IMR-90 (cell line): ENCODE measurements at regions not wholly inside any gene's neighbourhood (a gene's known extent, or its start where the extent isn't known, plus 50 kb on each side); places are given as distances from the start of the nearest gene placed in this dataset.

Experiments used
- ATAC-seq: fragments of 200-7000 bp; cut with Tn5 transposase; 2 replicates; pipeline ENCODE4 v1.9.1; 2020; ENCODE audit warnings: low read depth, mild to moderate bottlenecking, moderate library complexity
- BruUV-seq: library from RNA; stranded (reverse); fragments of 400-500 nt; replicated peaks from 2 replicates; lab custom pipeline; 2021; lab: Mats Ljungman, UMichigan
- CTCF ChIA-PET: fragments of 300-600 bp; formaldehyde crosslinking; extraction: SDS; loops from one replicate; lab custom pipeline; 2021; ENCODE audit warnings: antibody characterized with exemption; lab: Yijun Ruan, JAX
- POLR2A ChIA-PET: fragments of 300-600 bp; sonication (Branson Sonifier 250); formaldehyde crosslinking; loops from one replicate; lab custom pipeline; 2022; ENCODE audit warnings: antibody characterized with exemption; ENCODE audit not compliant: unreplicated experiment; lab: Charles Lee
- DNase-seq: peaks from one replicate; pipeline ENCODE4 v3.0.0; 2013
- H2AFZ ChIP-seq: replicated peaks from 2 replicates; pipeline ENCODE3; 2013; ENCODE audit warnings: low read length, mild to moderate bottlenecking; ENCODE audit not compliant: poor library complexity
- H2AK5ac ChIP-seq: 2 replicates; pipeline ENCODE4 v1.6.1; 2013; ENCODE audit warnings: low read depth, low read length, inconsistent platforms
- H2AK9ac ChIP-seq: replicated peaks from 2 replicates; pipeline ENCODE3; 2013; ENCODE audit warnings: mild to moderate bottlenecking, low read depth, low read length, moderate library complexity; ENCODE audit not compliant: poor library complexity
- H2BK120ac ChIP-seq: 2 replicates; pipeline ENCODE4 v1.6.1; 2013; ENCODE audit warnings: low read depth, low read length, inconsistent platforms
- H2BK15ac ChIP-seq: 3 replicates; pipeline ENCODE4 v1.6.1; 2013; ENCODE audit warnings: low read depth, low read length, inconsistent platforms
- H2BK20ac ChIP-seq: 2 replicates; pipeline ENCODE4 v1.6.1; 2013; ENCODE audit warnings: low read depth, mild to moderate bottlenecking, inconsistent platforms, low read length, moderate library complexity
- H2BK5ac ChIP-seq: 2 replicates; pipeline ENCODE4 v1.6.1; 2013; ENCODE audit warnings: mild to moderate bottlenecking, low read depth, low read length, inconsistent platforms; ENCODE audit not compliant: poor library complexity, severe bottlenecking
- H3K14ac ChIP-seq: replicated peaks from 2 replicates; pipeline ENCODE4 v1.6.1; 2013; ENCODE audit warnings: low read depth, low read length, inconsistent platforms
- H3K18ac ChIP-seq: 2 replicates; pipeline ENCODE4 v1.6.1; 2013; ENCODE audit warnings: low read depth, low read length, control low read depth
- H3K23ac ChIP-seq: 2 replicates; pipeline ENCODE4 v1.6.1; 2013; ENCODE audit warnings: low read depth, low read length, inconsistent platforms
- H3K27ac ChIP-seq: 2 replicates; pipeline ENCODE4 v1.5.1; 2013; ENCODE audit warnings: mild to moderate bottlenecking, control low read depth, low read length; ENCODE audit not compliant: insufficient read depth
- H3K27me3 ChIP-seq: 2 replicates; pipeline ENCODE4 v1.6.1; 2013; ENCODE audit warnings: low read length; ENCODE audit not compliant: control insufficient read depth, insufficient read depth
- H3K36me3 ChIP-seq: 2 replicates; pipeline ENCODE4 v1.6.1; 2013; ENCODE audit warnings: low read length, mixed read lengths; ENCODE audit not compliant: control insufficient read depth, insufficient read depth
- H3K4ac ChIP-seq: 2 replicates; pipeline ENCODE4 v1.6.1; 2013; ENCODE audit warnings: low read depth, low read length, inconsistent platforms
- H3K4me1 ChIP-seq: 2 replicates; pipeline ENCODE4 v1.6.1; 2013; ENCODE audit warnings: low read length, mixed read lengths; ENCODE audit not compliant: control insufficient read depth, insufficient read depth
- H3K4me2 ChIP-seq: 2 replicates; pipeline ENCODE4 v1.6.1; 2013; ENCODE audit warnings: low read depth, mild to moderate bottlenecking, control low read depth, low read length, moderate library complexity
- H3K4me3 ChIP-seq: 2 replicates; pipeline ENCODE4 v1.5.1; 2013; ENCODE audit warnings: low read depth, mild to moderate bottlenecking, control low read depth, low read length, moderate library complexity; ENCODE audit not compliant: insufficient read depth
- H3K56ac ChIP-seq: 2 replicates; pipeline ENCODE4 v1.6.1; 2013; ENCODE audit warnings: low read length, inconsistent platforms; ENCODE audit not compliant: insufficient read depth; ENCODE audit errors: extremely low read depth
- H3K79me1 ChIP-seq, 2 experiments: 2 replicates each; pipeline ENCODE4 v1.6.1; 2013; ENCODE audit warnings: low read length in 2 of 2, inconsistent platforms in 1 of 2, low read depth in 1 of 2
- H3K9ac ChIP-seq: 2 replicates; pipeline ENCODE4 v1.6.1; 2013; ENCODE audit warnings: low read depth, low read length, control low read depth
- H3K9me1 ChIP-seq: 2 replicates; pipeline ENCODE4 v1.6.1; 2013; ENCODE audit warnings: low read length, inconsistent platforms; ENCODE audit not compliant: insufficient read depth
- H3K9me3 ChIP-seq: 2 replicates; pipeline ENCODE4 v1.6.1; 2013; ENCODE audit warnings: low read length; ENCODE audit not compliant: control insufficient read depth, insufficient read depth
- H4K20me1 ChIP-seq: 2 replicates; pipeline ENCODE4 v1.6.1; 2013; ENCODE audit warnings: low read length, inconsistent platforms; ENCODE audit not compliant: insufficient read depth
- H4K5ac ChIP-seq: 2 replicates; pipeline ENCODE4 v1.6.1; 2013; ENCODE audit warnings: mild to moderate bottlenecking, low read depth, low read length, control low read depth
- H4K8ac ChIP-seq, 2 experiments: 2 replicates each; pipeline ENCODE4 v1.6.1; 2013; ENCODE audit warnings: low read depth in 2 of 2, low read length in 2 of 2, control low read depth in 1 of 2, inconsistent platforms in 1 of 2
- H4K91ac ChIP-seq: 2 replicates; pipeline ENCODE4 v1.6.1; 2013; ENCODE audit warnings: low read depth, low read length, inconsistent platforms; ENCODE audit not compliant: insufficient read depth
- CHD1 ChIP-seq: IDR thresholded peaks from 2 replicates; pipeline ENCODE4 v1.6.1; 2012; ENCODE audit warnings: low read depth, low read length, improper control_type of control experiment
- CTCF ChIP-seq: conservative IDR thresholded peaks from 2 replicates; pipeline ENCODE4 v1.5.1; 2012; ENCODE audit warnings: mild to moderate bottlenecking, low read depth, low read length, improper control_type of control experiment
- ELK1 ChIP-seq: fragments of 150-350 bp; IDR thresholded peaks from 2 replicates; pipeline ENCODE4 v1.6.1; 2016; ENCODE audit warnings: low read depth, mild to moderate bottlenecking, low read length, moderate library complexity, borderline replicate concordance
- FOS ChIP-seq: fragments of 150-350 bp; IDR thresholded peaks from 2 replicates; pipeline ENCODE4 v1.6.1; 2016; ENCODE audit warnings: low read depth, low read length
- MAFK ChIP-seq: IDR thresholded peaks from 2 replicates; pipeline ENCODE4 v1.6.1; 2012; ENCODE audit warnings: low read depth, low read length, improper control_type of control experiment
- MAZ ChIP-seq: IDR thresholded peaks from 2 replicates; pipeline ENCODE4 v1.6.1; 2012; ENCODE audit warnings: low read depth, mild to moderate bottlenecking, low read length, improper control_type of control experiment, moderate library complexity, borderline replicate concordance
- MXI1 ChIP-seq: IDR thresholded peaks from 2 replicates; pipeline ENCODE4 v1.6.1; 2012; ENCODE audit warnings: low read depth, mild to moderate bottlenecking, low read length, moderate library complexity, borderline replicate concordance
- NFE2L2 ChIP-seq: fragments of 150-350 bp; IDR thresholded peaks from 2 replicates; pipeline ENCODE4 v1.6.1; 2016; ENCODE audit warnings: low read depth, mild to moderate bottlenecking, low read length
- POLR2A ChIP-seq: IDR thresholded peaks from 2 replicates; pipeline ENCODE4 v1.6.1; 2012; ENCODE audit warnings: mild to moderate bottlenecking, low read depth, low read length
- RCOR1 ChIP-seq: IDR thresholded peaks from 2 replicates; pipeline ENCODE4 v1.6.1; 2012; ENCODE audit warnings: mild to moderate bottlenecking, low read length, improper control_type of control experiment; ENCODE audit not compliant: insufficient replicate concordance
- SMC3 ChIP-seq: fragments of 150-350 bp; IDR thresholded peaks from 2 replicates; pipeline ENCODE4 v1.6.1; 2016; ENCODE audit warnings: low read depth, mild to moderate bottlenecking, antibody characterized with exemption, low read length, moderate library complexity
- USF2 ChIP-seq: fragments of 150-350 bp; IDR thresholded peaks from 2 replicates; pipeline ENCODE4 v1.6.1; 2017; ENCODE audit warnings: mild to moderate bottlenecking, antibody characterized with exemption, low read length, low read depth
- WGBS, 2 experiments: methylation state at CpG; one replicate each; pipeline versions ENCODE4 v1.1.5 to v1.1.7; 2013; ENCODE audit warnings: missing lambda C conversion rate in 2 of 2; ENCODE audit not compliant: insufficient read length in 1 of 2; ENCODE audit errors: extremely low coverage in 2 of 2; 5-methylcytosine and 5-hydroxymethylcytosine counted together
- dilution Hi-C: fragments of 300-500 bp; cut with HindIII; formaldehyde crosslinking; loops from one replicate; pipeline ENCODE4 v1.14.3; 2018; ENCODE audit warnings: low sequenced_read_pairs; ENCODE audit not compliant: unreplicated experiment
- in situ Hi-C: fragments of 300-500 bp; cut with MboI; formaldehyde crosslinking; loops from 3 replicates; pipeline ENCODE4 v1.14.3; 2019; ENCODE audit warnings: low sequenced_read_pairs, inconsistent platforms, mixed read lengths
- intact Hi-C: fragments of 100-400 bp; cut with micrococcal nuclease; formaldehyde crosslinking; loops from 2 replicates; pipeline ENCODE4 v1.10.0; 2022

- Histone ChIP-seq H2AFZ (no peak overlapping the region), H2BK120ac (no peak overlapping the region), H3K9ac (no peak overlapping the region), H2BK5ac (no peak overlapping the region), H3K36me3 (no peaks in the 10 kb centered on the region), H3K14ac (no peak overlapping the region), H3K23ac (no peak overlapping the region), H3K56ac (no peak overlapping the region), H3K4me1 (no peaks in the 10 kb centered on the region), H3K9me1 (no peaks in the 10 kb centered on the region), H3K27me3 (0 out of 2 replicates have a peak, but pooled peaks cover 2% of the 10 kb centered on the region), H3K4me2 (no peak overlapping the region), H3K9me3 (no peaks in the 10 kb centered on the region), H4K5ac (no peak overlapping the region), H4K20me1 (no peaks in the 10 kb centered on the region), H2AK5ac (no peak overlapping the region), H2BK15ac (no peak overlapping the region), H3K18ac (no peak overlapping the region), H2BK20ac (no peak overlapping the region), H3K79me1 (no peaks in the 10 kb centered on the region), H3K4ac (no peak overlapping the region), H2AK9ac (no peak overlapping the region), H3K4me3 (no peak overlapping the region), H4K91ac (no peak overlapping the region), H3K27ac (no peak overlapping the region), H4K8ac (no peak overlapping the region)
- 100% methylated on average over 2 of the region's 5 CpGs; no CpG with 5 or more reads in 1 of the 2 experiments for WGBS, 2 experiments
- POLR2A ChIA-PET, result no interaction called here
- DNase-seq (no peak), ATAC-seq (no peak)
- dilution Hi-C loops, result no loop called here
- CTCF ChIA-PET, result no interaction called here
- TF ChIP-seq POLR2A, result no peak
- no peak for TF ChIP-seq CHD1
- no peak for TF ChIP-seq CTCF
- TF ChIP-seq USF2, result no peak
- no peak for TF ChIP-seq FOS
- no peak for TF ChIP-seq MXI1
- no peak for TF ChIP-seq ELK1
- no peak for TF ChIP-seq SMC3
- TF ChIP-seq MAFK, result no peak
- TF ChIP-seq MAZ, result no peak
- no peak for TF ChIP-seq RCOR1
- no peak for TF ChIP-seq NFE2L2
- in situ Hi-C loops, result no loop called here
- no TSS peak for BruUV-seq
- intact Hi-C loops, result no loop called here
These were observed 391.7 kb upstream of the KLF6 start for GRCh38 chr10:4176500-4177281.
